ENCODE measurements at regions not wholly inside any gene's neighbourhood (a gene's known extent, or its start where the extent isn't known, plus 50 kb on each side); places are given as distances from the start of the nearest gene placed in this dataset.
A peak's percentile ranks its signal among the peaks of the same experiment; 100 is the strongest.

DNA sequence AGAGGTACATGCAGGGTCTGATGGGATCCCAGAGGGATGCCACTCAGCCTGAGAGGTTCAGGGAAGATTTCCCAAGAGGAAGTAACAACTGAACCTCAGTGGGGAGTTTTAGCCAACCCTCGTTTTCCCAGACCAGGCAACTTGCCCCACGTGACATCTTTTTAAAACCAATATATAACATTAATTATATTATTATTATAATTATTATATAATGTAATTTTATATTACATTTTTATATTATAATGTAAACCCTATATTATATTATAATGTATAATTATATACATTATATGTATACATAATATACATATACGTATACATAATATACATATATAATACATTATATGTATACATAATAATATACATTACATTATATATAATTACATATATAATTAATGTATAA, 62.8 kb upstream of the WWC1 start:
- DNase-seq: no peak

DNA sequence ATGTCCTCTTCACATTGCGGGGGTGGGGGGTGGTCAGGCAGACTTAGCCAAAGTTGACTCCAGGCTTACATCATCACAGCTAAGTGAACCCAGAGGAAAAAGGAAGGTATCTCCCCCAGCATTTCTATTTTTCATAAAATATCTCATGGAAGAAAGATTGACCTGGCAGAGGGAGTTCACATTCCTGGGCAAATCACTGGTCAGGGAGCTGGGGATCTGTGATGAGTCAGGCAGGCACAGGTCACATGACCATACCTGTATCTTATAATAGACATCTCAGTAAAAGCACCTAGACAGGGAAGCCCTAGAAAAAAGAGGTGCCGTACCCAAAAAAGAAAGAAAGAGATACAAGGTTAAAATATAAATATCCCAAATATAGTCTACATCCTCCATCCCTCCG, 57.3 kb upstream of the WWC1 start:
- peak; percentile 29 for DNase-seq

DNA sequence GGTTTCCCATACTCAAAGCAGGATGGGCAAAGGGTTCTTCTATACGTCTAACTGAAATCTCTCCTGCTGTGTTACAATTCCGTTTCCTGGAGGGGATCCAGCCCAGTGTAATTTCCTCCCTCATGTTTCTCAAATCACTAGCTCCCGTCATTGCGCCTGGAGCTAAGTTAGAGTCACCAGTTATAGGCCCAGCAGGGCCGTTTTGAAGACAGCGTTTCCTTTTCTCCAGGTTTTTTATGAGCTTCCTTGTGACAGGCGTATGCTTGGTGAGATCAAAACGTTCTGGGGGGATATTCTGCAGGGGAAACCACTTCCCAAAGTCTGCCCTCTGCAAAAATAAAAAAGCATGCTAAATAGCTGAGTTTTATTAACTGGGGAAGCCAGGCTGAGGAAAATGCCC, 53.0 kb upstream of the WWC1 start:
- no peak for DNase-seq

DNA sequence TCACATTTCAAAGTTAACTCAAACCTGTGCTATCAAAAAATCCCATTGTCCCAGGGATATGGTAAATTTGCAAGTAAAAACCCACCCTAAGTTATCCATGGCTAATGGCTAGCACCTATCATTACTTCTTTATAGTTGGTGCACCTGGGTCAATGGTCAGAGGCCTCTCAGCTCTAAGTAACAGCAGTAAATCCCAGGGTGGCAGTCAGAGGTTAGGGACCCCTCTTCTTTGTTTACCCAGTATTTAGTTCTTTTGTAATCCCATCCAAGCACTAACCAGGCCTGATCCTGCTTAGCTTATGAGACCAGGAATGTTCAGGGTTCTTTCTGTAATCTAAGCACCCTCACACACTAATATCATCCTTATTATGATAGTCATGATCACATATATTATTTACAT, 52.1 kb upstream of the WWC1 start:
- no peak for DNase-seq

All from fibroblast of skin of right biceps (primary cell).